ENCODE measurements at regions not wholly inside any gene's neighbourhood (a gene's known extent, or its start where the extent isn't known, plus 50 kb on each side); places are given as distances from the start of the nearest gene placed in this dataset.
"Not testable (repeated sequence)": the region's sequence is repeated elsewhere in the genome, so short reads cannot be mapped to it uniquely, and the experiment has no call there.

DNA sequence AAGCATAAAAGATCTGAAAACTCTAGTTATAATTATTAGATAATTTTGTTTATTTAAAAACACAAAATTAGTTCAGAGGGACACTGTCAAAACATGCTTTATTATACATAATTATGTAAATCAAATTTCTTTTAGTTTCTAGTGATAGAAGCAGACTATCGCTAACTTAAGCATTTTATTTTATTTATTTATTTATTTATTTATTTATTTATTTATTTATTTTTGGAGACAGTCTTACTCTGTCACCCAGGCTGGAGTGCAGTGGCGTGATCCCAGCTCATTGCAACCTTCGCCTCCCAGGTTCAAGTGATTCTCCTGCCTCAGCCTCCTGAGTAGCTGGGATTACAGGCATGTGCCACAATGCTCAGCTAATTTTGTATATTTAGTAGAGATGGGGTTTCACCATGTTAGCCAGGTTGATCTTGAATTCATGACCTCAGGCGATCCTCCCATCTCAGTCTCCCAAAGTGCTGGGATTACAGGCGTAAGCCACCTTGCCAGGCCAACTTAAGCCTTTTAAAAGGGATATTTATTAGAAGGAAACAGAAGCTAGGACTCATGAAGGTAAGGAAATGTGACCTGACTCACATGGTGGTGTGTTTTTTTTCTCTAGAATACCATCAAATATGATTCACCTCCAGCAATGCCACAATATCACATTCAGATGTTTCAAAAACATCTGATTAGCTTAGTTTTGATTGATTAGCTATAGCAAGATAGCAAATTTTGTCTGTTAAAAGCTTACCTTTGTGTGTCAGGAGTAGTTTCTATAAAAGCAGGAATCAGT, 1357.4 kb upstream of the ADGRL4 start:
- no peak for DNase-seq

GRCh38 chr1:80359666-80360065, 1353.1 kb upstream of the ADGRL4 start:
- no peak for DNase-seq

- no peak for DNase-seq
These were observed 1342.7 kb upstream of the ADGRL4 start for GRCh38 chr1:80349218-80349617.

DNA sequence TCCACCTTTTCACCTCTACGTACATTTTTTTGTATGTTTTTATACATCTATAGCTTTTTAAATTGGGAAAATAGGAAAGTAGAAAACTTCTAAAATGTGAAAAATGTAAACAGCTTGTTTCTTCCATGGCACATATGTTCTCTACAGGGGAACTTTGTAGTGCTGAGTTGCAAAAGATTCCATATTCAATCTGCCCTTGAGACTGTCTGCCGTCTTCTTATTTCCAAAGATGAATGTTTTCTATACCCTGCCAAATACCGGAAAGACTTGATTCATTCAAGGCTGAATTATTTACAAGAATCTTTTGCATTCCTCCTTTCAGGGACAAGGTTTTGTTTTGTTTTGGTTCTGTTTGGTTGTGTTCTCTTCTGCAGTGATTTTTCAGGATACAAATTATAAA, 1334.5 kb upstream of the ADGRL4 start:
- no peak for DNase-seq

- no peak for DNase-seq
These were observed 1311.6 kb upstream of the ADGRL4 start for GRCh38 chr1:80318108-80318507.

GRCh38 chr1:80310703-80311245, 1304.2 kb upstream of the ADGRL4 start:
- no peak for DNase-seq

- no peak for DNase-seq
These were observed 1298.9 kb upstream of the ADGRL4 start for GRCh38 chr1:80305466-80305865.

DNA sequence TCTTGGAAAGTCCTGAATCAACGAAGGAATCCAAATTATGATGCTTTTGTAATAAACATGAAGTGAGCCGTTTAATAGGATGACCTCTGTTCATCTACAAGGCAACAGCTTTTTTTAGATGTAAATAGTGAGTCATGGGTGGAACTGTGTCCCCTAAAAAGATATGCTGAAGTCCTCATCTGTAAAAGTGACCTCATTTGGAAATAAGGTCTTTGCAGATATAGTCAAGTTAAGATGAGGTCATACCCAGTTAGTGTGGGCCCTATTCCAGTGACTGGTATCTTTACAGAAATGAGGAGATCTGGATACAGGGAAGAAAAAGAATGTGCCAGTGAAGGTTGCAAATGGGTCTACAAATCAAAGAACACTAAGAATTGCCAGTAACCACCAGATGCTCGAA, 1287.3 kb upstream of the ADGRL4 start:
- DNase-seq = no peak

DNA sequence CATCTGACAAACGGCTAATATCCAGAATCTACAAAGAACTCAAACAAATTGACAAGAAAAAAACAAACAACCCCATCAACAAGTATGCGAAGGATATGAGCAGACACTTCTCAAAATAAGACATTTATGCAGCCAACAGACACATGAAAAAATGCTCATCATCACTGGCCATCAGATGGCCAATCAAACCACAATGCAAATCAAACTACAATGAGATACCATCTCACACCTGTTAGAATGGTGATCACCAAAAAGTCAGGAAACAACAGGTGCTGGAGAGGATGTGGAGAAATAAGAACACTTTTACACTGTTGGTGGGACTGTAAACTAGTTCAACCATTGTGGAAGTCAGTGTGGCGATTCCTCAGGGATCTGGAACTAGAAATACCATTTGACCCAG, 1282.2 kb upstream of the ADGRL4 start:
- not testable (repeated sequence) for DNase-seq

DNA sequence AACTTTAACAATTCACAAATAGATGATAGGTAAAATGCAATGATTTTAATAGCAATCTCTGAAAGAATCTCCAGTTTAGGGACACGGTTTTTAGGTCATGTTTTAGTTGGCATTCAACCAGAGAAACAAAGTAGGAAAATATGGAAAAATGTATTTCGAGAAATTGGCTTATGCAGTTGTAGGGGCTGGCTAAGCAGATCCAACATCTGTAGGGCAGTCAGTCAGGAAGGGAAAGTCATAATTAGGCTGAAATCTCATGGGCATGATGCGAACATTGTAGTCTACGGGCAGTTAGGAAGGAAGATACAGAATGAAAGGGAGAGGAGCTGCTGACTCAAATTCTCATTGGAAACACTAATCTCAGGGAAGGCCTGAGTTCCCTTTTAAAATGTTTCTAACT, 1276.0 kb upstream of the ADGRL4 start:
- DNase-seq = no peak

GRCh38 chr1:80278936-80279335, 1272.4 kb upstream of the ADGRL4 start:
- DNase-seq = no peak

DNA sequence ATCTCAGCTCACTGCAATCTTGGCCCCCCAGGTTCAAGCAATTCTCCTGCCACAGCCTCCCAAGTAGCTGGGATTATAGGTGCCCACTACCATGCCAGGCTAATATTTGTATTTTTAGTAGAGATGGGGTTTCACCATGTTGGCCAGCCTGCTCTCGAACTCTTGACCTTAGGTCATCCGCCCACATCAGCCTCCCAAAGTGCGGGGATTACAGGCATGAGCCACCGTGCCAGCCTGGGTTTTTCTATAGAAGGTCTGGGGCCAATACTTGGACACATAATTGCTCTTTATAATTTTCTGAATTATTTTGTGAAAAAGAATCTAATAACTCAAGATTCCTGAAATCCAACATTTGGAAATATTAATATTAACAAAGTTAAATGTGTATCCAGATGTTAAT, 1267.7 kb upstream of the ADGRL4 start:
- DNase-seq = no peak

DNA sequence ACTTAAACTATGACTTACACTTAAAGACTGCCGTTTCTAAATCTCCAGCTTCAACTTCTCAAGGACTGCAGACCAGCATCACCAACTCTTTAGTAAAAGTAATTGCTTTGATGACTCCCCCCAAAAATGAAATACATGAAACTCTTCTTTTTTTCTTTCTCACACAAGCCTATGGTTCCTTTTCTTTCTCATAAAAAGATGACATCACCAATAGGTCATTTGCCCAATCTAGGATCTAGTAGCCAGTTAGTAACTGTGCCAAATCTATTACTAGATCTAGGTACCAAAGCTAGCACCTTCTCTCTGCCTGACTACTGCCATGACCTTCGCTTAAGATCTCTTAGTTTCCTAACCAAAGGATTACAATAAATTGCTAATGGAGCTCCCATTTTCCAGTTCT, 1266.0 kb upstream of the ADGRL4 start:
- no peak for DNase-seq

DNA sequence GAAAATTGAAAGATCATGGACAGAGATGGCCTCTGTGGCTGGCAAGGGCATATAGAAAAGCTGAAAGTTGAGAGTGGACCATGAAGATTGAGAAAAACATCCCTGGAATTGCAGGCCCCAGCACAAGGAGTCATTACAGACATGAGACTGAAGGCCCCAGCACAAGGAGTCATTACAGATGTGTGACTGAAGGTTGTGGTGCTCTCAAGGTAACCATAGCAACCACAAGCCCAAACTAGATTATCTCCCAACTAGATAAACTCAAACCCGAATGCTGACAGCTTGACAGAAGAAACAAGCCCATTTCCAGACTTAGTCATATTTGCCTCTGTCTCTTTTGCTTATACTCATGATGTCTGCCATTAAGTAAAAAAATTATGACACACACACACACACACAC, 1252.1 kb upstream of the ADGRL4 start:
- DNase-seq = no peak

DNA sequence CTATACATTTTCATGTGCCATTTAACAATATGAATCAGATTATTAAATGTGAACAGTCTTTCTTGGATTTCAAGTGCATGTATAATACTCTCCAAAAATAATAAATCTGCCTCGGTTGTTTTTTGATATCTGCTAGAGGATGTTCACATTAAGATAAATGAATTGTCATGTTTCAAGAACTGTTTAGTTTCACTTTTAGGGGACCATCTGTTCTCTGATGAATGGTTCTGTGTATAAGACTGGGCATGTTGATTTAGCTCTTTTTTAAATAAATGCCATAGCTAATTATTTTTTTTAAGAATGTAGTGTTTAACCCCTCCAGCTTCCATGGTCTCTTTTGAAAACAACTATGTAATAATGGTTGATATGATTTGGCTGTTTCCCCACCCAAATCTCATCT, 1245.1 kb upstream of the ADGRL4 start:
- no peak for DNase-seq

DNA sequence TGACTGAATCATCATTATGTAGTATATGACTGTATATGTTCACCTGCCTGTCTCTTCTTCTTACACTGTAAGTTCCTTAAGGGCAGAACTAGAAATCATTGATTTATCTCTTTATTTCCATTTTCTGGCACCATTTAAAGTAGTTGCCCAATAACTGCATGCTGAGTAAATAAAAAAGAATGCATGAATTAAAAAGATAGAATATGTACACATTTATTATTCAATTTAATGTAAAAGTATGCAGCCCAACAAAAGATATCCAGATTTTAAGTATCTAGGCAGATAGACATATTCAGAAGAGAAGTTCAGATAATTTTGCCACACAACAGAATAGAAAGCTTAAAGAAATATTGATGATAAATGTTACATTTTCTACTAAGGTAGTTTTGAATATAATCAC, 1244.6 kb upstream of the ADGRL4 start:
- DNase-seq = no peak

- DNase-seq = no peak
These were observed 1244.1 kb upstream of the ADGRL4 start for GRCh38 chr1:80250573-80251168.

GRCh38 chr1:80249699-80250098, 1243.2 kb upstream of the ADGRL4 start:
- no peak for DNase-seq

GRCh38 chr1:80248886-80249285, 1242.4 kb upstream of the ADGRL4 start:
- DNase-seq = no peak

DNA sequence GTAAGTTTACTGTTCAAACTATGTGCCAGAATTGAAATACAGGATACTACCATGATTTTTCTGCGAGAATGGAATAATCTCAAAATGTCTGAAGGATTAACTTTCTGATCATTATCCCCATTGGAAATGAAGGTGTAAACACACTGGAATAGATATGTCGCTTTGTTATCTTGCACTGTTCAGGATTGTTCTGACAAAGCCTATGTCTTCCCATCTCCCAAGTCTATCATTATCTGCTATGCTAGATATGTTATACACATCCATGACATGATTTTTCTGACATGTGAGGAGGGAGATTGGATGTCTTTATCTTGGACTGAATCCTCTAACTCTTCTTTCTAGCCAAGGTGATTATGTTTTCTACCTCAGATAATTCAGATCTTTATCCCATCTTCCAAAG, 1239.3 kb upstream of the ADGRL4 start:
- DNase-seq = no peak

GRCh38 chr1:80244372-80244771, 1237.8 kb upstream of the ADGRL4 start:
- DNase-seq = no peak

- DNase-seq = no peak
These were observed 1235.0 kb upstream of the ADGRL4 start for GRCh38 chr1:80241566-80241965.

- DNase-seq = no peak
These were observed 1219.0 kb upstream of the ADGRL4 start for GRCh38 chr1:80225510-80225909.

DNA sequence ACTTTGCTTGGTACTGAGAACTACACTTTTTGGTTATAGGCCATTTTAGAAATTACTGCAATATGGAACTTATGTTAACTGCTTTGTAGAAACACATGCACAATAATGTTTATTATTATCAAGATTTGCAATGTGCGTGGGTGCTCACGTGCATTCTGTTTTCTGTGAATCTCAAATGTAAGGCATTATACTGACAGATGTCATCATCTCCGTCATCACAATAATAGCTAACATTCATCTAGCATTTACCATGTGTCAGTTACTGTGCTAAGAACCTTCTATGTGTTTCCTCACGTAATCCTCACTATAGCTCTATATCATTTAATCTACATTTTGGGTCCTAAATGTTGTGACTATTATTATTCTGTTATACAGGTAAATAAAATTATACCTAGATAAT, 1214.8 kb upstream of the ADGRL4 start:
- no peak for DNase-seq

- DNase-seq = no peak
These were observed 1211.6 kb upstream of the ADGRL4 start for GRCh38 chr1:80218112-80218511.
